Inflammatory macrophage (primary cell): ENCODE measurements at regions not wholly inside any gene's neighbourhood (a gene's known extent, or its start where the extent isn't known, plus 50 kb on each side); places are given as distances from the start of the nearest gene placed in this dataset.
A peak's percentile ranks its signal among the peaks of the same experiment; 100 is the strongest.
"Not testable (repeated sequence)": the region's sequence is repeated elsewhere in the genome, so short reads cannot be mapped to it uniquely, and the experiment has no call there.

Experiments
- DNase-seq, 2 donors: peaks; one replicate each; pipeline ENCODE4 v3.0.0-alpha.2; 2020 to 2022

DNA sequence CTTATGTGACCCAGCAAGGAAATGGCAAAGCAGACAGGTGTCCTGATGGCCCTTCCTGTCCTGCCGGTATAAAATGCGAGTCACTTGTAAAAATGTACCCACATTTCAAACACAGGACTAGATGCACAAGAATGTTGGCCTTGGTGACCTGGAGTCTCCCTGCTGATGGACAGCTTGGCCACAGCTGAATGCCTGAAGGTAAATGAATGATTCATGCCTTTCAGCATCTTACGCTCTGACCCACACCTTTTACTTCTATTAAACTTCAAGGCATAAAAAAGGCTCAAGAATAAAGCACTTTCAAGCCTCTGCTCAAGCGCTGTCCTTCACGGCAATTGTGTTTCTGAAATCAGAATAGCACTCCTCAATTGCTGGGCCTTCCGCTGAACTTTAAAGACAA lies 228.0 kb upstream of the SLCO3A1 start:
- DNase-seq = no peak

DNA sequence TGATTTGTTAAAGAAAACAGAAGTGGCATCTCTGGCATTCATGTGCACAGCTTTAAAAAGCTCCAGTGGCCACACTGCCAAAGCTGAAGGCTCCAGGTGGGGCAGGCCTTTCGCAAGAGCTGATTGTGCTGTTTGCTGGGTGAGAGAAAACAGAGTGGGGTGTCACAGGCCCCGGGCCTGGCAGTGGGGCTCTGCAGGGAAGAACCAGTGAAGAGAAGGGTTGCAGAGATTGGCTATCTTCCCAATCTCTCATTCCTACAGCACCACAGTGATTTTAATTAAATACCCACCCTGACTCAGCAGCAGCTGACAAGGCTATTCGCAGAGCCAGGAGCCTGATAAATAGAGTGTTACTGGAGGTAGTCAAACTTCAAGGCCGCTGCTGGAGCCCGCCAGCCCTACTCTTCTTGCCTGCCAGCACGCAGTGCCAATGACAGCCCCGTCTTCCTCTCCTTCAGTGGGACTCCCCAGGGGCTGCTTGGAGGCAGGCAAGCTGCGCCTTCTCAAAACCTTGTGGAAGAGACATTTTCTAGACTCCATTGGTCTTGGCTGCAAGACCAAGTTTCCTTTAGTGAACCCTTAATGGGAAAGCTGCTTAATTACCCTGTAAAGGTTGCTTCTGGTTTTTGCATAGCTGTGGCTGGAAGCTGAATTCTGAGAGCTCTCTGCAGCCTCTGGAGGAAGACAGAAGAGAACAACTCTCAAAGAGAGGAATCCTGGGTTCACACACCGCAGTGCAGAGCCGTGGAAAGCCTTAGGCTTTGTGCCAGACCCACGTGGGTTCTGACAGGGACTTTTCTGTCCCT lies 225.8 kb upstream of the SLCO3A1 start:
- DNase-seq = no peak

DNA sequence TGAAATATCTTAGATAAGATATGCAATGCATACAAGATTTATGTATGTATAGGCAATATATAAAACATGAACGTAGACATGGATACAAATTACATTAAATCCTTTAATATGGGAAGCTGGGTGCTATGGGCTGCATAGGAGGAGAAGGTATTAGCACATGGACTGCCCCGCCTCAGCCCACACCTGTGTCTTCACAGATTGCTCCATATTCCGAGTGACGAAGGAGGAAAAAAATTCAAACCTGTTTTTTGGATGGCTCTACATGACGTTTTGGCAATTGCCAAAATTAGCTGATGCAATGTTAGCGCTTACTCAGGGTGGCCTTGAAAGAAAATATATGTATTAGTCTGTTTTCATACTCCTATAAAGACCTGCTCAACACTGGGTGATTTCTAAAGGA lies 223.4 kb upstream of the SLCO3A1 start:
- no peak for DNase-seq

DNA sequence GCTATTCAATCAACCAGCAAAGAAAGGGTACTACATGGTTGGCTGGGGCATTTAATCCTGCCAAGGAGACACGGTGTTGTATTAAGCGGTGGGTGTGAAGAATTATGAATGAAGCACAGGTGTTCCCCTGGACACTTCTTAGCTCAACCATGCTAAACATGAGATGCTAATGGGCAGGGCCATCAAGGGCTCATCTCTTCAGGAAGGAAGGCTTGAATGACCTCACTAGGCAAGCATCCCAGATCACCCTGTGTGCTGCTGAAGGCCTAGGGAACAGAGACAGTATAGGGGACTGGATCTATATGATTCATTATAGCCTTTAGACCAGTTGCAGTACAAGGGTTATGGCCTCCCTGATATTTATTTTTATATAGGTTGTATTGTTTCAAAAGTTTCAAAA lies 221.3 kb upstream of the SLCO3A1 start:
- DNase-seq = no peak

DNA sequence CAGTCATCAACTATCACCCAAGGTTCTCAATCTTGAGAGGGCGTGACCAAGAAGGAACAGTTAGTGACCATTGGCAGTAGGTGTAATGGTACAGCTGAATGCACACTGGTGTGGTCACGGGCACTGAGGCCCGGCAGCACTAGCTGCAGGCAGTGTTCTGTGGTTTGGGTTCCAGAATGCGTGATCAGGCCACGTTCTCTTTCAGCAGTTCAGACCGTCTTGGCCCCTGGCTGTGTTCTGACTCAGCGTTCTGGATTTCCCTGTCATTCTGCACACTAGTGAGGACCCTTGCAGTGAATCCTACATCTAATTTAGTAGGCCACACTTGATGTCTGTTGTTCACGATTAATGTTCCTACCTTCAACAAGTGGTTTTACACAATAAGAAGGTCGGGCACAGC lies 220.5 kb upstream of the SLCO3A1 start:
- DNase-seq = no peak

DNA sequence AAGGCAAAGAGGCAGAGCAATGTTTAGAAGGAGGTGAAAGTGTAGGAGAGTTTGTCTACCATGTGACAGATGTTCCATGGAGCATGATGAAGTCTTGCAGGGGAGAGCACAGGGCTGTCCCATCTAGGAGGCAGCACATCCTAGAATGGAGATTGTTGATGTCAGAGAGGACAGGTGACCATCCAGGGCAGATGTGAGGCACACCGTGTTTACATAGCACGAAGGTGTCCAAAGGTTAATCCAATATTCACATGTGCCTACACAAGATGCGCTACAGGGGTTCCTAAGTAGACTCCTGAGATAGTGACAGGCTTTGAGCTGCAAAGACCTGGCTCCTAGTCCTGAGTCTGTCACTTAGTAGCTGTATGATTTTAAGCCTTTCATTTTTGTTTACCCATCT lies 219.3 kb upstream of the SLCO3A1 start:
- DNase-seq = no peak

DNA sequence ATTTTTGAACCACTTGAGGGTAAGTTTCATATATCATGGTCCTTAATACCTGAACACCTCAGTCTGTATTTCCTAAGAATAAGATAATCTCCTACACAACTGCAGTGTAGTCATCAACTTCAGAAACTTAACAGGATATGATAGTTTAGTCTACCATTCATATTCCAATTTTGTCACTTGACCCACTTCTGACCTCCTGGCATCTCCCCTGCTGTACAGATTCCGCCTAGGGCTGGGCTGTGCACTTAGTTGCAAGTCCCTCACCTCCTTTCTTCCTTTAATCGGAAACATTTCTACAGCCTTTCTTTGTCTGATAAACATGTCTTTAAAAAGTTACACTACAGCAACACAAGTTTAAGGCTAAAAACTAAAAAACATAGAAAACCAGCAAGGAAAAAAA lies 218.4 kb upstream of the SLCO3A1 start:
- no peak for DNase-seq

DNA sequence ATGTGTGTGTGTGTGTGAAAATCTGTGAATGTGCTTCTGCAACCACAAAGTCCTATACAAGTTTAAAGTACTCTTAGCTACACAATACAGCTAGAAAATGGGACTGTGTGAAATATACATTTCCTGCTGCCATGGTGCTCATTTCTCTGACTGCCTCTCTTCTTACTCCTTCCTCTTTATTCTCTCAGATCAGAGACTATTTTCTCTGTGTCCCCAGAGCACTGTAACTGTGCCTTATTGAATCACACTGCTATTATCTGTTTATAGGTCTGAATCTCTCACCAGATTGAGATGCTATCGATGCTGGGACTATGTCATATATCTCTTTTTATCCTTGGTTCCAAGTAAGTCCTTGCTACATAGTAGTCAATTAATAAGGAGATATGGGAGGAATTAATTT lies 217.9 kb upstream of the SLCO3A1 start:
- DNase-seq = no peak

DNA sequence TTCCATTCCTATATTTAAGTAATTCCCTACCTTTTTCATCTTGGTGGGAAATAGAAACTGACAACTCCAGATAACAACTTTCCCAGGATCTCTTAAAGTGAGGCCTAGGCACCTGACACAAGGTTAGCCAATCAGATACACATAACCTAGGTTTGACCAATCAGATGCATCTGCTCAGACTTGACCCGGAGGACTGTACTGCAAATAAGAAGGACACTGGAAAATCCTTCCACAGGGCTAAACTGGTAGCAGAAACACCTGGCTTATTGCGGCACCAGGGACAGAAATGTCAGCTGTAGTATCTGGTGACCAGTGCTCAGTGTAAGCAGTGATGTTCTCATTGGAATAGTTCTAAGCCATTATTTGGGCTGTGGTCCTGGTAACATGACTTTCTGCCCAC lies 204.5 kb upstream of the SLCO3A1 start:
- DNase-seq = no peak

DNA sequence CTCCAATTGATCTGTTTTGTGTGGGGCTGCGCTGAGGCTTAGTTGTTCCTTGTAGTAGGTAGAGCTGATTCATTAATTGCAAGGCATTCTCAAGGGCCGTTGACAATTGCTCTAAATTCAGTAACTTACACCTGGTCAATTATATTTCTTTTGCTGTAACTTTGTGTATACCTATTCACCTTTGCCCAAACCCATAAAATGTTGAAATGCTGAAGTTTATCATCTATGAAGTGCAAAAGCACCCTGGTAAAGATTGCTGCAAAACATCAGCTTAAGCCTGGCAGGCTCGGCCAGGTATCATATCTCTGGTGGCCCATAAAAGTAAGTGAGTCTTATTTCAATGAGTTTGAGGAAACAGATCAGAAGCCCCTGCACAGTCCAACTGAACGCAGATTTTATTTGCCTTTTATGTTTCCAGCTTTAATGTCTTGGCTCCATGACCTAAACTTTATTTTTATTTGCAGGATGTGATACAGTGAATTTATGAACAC lies 203.6 kb upstream of the SLCO3A1 start:
- DNase-seq = no peak

DNA sequence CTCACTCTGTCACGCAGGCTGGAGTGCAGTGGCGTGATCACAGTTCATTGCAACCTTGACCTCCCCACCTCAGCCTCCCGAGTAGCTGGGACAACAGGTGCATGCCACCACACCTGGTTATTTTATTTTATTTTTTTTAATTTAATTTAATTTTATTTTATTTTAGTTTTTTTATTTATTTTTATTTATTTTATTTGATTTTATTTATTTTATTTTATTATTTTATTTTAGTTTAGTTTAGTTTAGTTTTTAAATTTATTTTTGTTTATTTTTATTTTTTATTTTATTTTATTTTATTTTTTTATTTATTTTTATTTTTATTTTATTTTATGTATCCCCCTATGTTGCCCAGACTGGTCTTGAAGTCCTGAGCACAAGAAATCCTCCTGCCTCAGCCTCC lies 202.3 kb upstream of the SLCO3A1 start:
- no peak for DNase-seq

DNA sequence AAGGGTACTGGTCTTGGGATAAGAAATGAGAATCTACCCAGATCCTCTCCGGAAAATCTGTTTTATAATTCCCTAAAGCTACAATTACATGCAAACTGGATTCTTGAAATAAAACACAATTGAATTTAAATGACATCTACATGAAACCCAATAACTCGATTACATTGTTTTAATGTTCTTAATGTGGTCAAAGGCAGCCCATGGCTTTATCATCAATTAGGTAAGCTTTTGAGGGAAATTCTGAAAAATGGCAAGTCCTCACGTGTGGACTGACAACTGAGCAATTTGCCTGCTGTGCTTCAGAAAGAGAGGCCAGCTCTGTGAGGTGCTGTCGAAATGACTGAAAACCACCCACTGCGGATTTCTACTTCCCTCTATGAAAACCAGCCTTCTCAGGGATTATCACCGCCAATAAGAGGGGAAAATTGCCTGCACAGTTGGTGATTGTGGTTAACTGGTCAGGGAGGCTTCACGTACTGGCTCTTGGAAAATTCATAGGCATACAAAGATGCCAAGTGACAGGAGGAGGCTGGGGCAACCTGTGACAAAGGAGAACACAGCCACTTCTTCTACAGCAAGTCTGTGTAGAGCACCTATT lies 200.8 kb upstream of the SLCO3A1 start:
- DNase-seq = peak; percentile 4 to 41

DNA sequence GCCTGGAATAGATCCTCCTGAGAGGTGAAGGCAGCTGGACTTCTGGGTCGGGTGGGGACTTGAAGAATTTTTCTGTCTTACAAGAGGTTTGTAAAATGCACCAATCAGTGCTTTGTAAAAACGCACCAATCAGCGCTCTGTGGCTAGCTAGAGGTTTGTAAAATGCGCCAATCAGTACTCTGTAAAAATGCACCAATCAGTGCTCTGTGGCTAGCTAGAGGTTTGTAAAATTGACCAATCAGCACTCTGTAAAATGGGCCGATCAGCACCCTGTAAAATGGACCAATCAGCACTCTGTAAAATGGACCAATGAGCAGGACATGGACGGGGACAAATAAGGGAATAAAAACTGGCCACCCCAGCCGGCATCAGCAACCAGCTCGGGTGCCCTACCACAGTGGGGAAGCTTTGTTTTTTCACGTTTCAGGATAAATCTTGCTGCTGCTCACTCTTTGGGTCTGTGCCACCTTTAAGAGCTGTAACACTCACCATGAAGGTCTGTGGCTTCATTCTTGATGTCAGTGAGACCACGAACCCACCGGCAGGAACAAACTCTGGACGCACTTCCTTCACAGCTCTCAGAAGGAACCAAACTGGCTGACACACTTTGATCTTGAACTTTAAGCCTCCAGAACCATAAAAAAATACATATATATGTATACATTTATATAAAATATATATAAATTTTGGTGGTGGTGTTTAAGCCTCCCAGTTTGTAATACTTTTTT lies 197.8 kb upstream of the SLCO3A1 start:
- DNase-seq = not testable (repeated sequence)

DNA sequence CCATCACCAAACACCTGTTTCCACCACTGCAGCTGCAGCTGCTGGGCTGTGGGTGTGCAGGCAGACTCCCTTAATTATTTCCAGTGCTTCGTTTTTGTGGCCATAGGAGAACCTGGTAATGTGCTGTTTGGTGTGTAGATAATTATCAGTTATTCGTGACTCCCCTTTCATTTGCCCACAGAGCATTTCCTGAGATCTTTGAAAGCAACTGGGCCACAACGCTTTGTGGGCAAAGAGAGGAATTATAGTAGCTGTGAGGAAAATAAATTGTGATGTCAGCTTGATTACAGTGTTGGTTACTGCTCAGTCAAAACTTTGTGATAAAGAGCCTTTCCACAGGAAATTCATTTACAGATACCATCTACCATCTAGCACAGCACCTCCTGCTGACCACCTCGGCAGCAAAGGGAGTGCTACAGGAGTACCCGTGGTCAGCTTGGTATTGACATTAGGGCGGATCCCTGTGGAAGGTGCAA lies 193.3 kb upstream of the SLCO3A1 start:
- DNase-seq = no peak

DNA sequence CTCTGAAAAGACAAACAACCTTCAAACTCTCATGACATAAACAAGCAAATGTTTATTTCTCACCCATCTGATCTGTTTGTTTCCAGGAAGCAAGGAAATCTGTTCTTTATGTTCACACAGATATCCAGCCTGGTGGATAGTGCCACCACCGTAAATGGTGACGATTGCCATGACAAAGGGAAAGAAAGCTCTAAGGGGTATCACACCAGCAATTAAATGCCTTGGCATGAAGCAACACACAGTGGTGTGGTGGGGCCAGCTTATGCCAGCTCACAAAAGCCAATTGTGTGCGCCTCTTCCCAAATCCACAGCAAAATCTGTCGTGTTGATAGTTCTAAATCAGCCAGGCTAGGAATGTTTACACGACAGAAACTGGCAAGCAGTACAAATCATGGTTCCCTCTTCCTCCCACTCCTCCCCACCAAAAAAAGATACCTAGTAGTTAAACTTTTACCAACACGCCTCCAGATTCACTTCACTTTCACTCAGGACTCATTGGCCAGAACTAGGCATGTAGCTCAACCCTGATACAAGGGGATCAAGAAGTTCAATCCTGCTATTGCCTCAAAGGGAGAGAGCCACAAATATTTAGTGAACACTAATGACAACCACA lies 189.2 kb upstream of the SLCO3A1 start:
- DNase-seq = no peak

DNA sequence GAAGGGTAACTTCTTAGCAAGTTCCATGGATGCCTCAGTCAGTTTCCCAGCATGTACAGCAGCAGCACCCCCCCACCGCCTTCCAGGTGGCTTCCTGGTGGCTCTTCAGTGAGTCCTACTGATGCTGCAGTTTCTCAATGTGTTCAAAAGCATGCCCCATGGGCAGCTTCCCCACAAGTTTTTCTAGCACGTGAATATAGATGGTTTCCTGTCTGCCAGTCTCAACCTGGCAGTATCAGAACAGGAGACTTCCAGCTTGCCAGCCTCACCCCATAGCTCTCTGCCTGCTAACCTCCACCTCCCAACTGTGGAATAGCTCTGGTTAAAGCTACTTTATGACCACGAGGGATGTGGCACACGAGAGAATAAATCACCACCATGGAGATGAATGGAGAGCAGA lies 188.3 kb upstream of the SLCO3A1 start:
- no peak for DNase-seq

DNA sequence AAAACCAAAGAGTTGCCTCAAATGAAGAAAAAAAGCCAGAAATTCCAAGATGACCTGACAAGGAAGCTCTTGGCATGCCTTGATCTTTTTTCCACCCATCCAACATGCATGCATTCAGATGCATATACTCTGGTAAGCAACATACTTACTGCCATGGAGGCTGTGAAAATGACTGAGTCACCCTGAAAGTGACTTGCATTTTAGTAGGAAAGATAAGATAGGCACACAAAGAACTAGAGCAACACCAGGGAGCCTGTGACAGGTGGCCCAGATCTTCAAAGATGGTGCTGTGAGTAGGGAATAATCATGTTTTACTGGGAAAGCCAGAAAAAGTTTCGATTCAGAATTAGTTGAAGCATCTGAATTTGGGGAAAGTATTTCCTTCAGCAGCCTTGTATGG lies 185.1 kb upstream of the SLCO3A1 start:
- DNase-seq = no peak

DNA sequence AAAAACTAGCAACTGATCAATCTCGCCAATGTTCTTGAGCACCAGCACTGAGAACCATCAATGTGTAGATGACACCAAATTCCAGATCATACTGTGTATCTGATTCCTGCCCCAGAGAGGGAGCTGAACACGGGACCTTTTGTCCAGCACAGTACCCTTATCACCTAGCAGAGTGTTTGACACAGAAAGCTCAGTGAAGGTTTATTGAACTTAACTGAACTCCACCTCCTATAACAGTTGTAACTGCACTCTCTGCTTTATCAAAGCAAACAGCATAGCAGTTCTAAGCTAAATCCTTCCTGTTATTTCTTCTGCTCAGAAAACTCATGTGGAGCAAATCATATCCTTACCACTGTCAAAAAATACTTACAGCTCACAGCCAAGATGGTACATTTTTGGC lies 183.4 kb upstream of the SLCO3A1 start:
- DNase-seq = no peak

DNA sequence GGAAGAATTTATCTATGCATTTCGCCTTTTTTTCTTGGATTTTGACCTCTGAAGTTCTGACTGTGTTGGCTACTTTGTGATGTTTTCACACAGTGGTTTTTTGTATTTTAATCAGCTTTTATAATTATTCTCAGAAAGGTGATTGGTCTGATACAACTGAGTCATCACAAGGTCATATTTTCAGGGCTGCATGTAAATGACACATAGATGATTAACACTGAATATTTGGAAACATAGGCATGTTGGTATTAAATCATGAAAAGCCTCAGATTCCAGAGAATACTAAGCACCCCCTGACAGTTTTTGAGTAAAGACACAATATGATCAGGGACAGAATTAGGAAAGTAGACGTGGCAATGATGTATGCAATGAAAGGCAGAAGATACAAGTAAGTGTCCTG lies 175.5 kb upstream of the SLCO3A1 start:
- no peak for DNase-seq

DNA sequence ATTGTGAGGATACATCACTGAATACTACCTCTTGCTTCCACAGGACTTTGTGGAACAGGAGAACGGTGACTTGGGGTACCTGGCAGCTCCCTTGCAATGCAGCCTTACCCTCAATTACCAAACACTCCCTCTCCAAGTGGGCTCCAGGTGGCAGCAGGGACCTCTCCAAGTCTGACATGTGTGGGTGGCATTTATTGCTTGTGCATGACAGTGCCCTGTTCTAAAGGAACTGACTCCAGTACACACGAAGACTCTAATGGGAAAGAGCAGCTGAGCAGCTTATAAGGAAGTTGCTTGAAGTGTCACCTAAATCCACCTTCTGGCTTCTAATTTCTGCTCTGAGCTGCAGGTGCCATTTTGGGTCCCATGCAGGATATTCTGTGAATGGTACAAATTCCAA lies 174.1 kb upstream of the SLCO3A1 start:
- DNase-seq = no peak

DNA sequence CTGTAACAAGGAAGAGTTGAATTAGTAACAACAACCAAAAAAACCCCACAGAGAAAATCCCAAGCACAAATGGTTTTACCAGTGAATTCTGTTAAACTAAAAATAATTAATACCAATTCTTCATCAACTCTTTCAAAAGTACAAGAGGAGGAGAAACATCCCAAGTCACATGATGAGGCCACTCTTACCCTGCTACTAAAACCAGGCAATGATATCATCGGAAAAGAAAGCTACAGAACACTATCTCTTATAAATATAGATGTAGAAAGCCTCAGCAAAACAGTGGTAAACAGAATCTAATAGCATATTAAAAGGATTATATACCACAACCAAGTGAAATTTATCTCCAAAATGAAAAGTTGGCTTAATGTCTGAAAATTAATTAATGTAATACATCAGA lies 168.1 kb upstream of the SLCO3A1 start:
- no peak for DNase-seq

DNA sequence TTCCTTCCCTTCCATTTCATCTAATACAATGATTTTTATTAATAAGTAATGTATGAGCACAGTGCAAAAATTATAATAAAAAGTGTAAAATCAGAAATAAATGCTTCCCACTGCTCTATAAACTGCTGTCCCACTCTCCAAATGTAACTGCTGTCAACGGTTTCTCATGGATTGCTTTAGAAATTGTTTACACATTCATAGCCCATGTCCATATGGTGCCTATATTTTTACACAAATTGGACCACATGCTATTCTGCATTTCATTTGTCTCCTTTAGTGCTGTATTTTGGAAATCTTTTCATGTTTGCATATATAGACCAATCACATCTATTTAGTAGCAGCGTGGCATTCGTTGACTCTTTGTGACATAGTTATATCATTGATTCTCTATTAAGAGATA lies 164.7 kb upstream of the SLCO3A1 start:
- no peak for DNase-seq

DNA sequence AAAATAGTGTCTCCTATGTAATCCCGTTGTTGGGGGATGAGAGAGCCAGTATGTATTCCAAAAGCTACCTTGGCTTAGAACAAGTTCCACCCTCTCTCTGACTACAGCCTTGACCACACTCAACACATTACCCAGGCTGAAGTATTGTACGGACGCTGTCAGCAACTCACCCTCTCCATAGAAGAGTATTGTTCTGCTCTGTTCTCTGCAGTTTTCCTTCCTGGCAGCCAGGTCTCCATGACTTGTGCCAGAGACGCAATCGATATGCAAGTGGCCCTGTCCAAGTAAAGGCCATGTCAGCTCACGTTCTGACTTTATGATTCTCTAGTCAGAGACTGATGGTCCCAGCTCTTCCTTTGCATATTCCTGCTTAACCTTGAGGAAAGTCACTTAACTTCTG lies 164.1 kb upstream of the SLCO3A1 start:
- DNase-seq = no peak
